OCI-LY1 (cell line): ENCODE measurements at regions not wholly inside any gene's neighbourhood (a gene's known extent, or its start where the extent isn't known, plus 50 kb on each side); places are given as distances from the start of the nearest gene placed in this dataset.

Experiments used
- H2AFZ ChIP-seq: fragments of 200-600 bp; sonication (generic), shearing (Covaris generic); 2 replicates; pipeline ENCODE4 v1.6.0; 2014; ENCODE audit warnings: antibody characterized with exemption, mild to moderate bottlenecking, low read length
- H3F3A ChIP-seq: fragments of 200-600 bp; sonication (generic), shearing (Covaris generic); 2 replicates; pipeline ENCODE4 v1.6.0; 2014; ENCODE audit warnings: mild to moderate bottlenecking, antibody characterized with exemption, low read length, moderate library complexity; ENCODE audit not compliant: insufficient read depth
- H3K27ac ChIP-seq: fragments of 200-600 bp; sonication (generic); 2 replicates; pipeline ENCODE4 v1.5.1; 2014; ENCODE audit warnings: low read length, mixed run types, mild to moderate bottlenecking, low read depth; ENCODE audit not compliant: poor library complexity, severe bottlenecking
- H3K27me3 ChIP-seq: fragments of 200-600 bp; sonication (generic); 2 replicates; pipeline ENCODE4 v1.6.0; 2014; ENCODE audit warnings: antibody characterized with exemption, mild to moderate bottlenecking, low read length, moderate library complexity; ENCODE audit not compliant: insufficient read depth
- H3K36me3 ChIP-seq: fragments of 200-600 bp; sonication (generic); 2 replicates; pipeline ENCODE4 v1.6.1; 2014; ENCODE audit warnings: mild to moderate bottlenecking, antibody characterized with exemption, low read length, moderate library complexity, mixed read lengths; ENCODE audit not compliant: insufficient read depth
- H3K4me1 ChIP-seq: fragments of 200-600 bp; sonication (generic); 2 replicates; pipeline ENCODE4 v1.5.1; 2014; ENCODE audit warnings: mild to moderate bottlenecking, low read length, moderate library complexity; ENCODE audit not compliant: insufficient read depth, severe bottlenecking
- H3K4me2 ChIP-seq: fragments of 200-600 bp; sonication (generic), shearing (Covaris generic); 2 replicates; pipeline ENCODE4 v1.6.1; 2014; ENCODE audit warnings: low read length
- H3K4me3 ChIP-seq: fragments of 200-600 bp; sonication (generic); 2 replicates; pipeline ENCODE4 v1.5.1; 2014; ENCODE audit warnings: low read length, low read depth, mild to moderate bottlenecking, mixed read lengths; ENCODE audit not compliant: poor library complexity, severe bottlenecking
- H3K79me2 ChIP-seq: fragments of 200-600 bp; shearing (Covaris generic); 2 replicates; pipeline ENCODE4 v1.6.1; 2016; ENCODE audit warnings: mixed run types, low read length, mixed read lengths; ENCODE audit not compliant: insufficient read depth
- H3K9ac ChIP-seq: fragments of 200-600 bp; sonication (generic), shearing (Covaris generic); 2 replicates; pipeline ENCODE4 v1.6.1; 2014; ENCODE audit warnings: mild to moderate bottlenecking, low read length, mixed read lengths
- H3K9me2 ChIP-seq: fragments of 200-600 bp; sonication (generic), shearing (Covaris generic); 2 replicates; pipeline ENCODE4 v1.6.1; 2014; ENCODE audit warnings: low read depth, mild to moderate bottlenecking, low read length, mixed read lengths
- H3K9me3 ChIP-seq: fragments of 200-600 bp; shearing (Covaris generic); 2 replicates; pipeline ENCODE4 v1.6.1; 2014; ENCODE audit warnings: low read length, mixed read lengths
- H4K20me1 ChIP-seq: fragments of 200-600 bp; sonication (generic), shearing (Covaris generic); 2 replicates; pipeline ENCODE4 v1.6.0; 2016; ENCODE audit warnings: mild to moderate bottlenecking, low read length; ENCODE audit not compliant: insufficient read depth
- EZH2 ChIP-seq: fragments of 200-600 bp; sonication (generic), shearing (Covaris generic); IDR thresholded peaks from 2 replicates; pipeline ENCODE4 v1.8.0; 2017; ENCODE audit warnings: borderline replicate concordance, mixed run types, mild to moderate bottlenecking, antibody characterized with exemption, low read length, moderate library complexity, mixed read lengths
- TF ChIP-seq, protein P1 (sequence below): fragments of 200-600 bp; sonication (generic), shearing (Covaris generic); IDR thresholded peaks from 2 replicates; pipeline ENCODE4 v1.5.1; 2017; ENCODE audit warnings: mild to moderate bottlenecking, antibody characterized with exemption, low read length, moderate library complexity, mixed read lengths

DNA sequence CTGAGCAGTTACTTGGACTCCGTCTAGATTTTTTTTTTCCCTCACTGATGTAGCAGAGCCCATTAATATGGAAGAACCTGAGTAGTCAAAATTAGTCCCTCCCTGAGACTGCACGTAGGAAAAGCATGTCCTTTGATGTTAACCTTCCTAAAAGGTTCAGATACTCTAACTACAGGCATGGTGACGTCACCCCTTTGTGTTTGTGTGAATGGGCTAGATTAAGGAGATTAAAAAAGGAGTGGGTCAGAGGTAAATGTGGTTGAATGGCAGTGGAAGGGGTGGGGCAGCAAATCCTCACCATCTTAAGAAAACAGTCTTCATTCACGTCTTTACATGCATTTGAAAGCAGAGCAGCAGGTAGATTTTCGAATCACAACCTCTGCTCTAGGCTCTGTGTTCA is 521.1 kb downstream of the TFAP2B start:
- Histone ChIP-seq H3K36me3 (no peaks in the 10 kb centered on the region), H3K4me3 (no peak overlapping the region)

DNA sequence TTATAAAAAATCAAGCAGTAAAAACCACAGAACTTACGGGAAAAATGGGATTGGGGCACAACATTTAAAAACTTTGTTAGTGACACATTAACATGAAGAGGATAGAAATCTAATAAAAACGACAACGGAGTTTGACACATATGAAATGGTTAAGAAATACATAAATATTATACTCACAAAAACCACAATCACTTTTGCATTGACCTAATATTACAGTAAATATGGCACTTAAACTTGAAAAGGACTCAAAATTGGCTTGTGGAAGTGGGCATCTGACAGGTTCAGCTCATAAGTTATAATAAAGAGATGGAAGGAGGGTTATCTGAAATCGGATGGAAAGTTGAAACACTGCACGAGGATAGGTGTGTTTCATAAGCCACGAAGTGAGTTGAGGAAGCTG is 523.7 kb downstream of the TFAP2B start:
- H4K20me1 ChIP-seq, result no peaks in the 10 kb centered on the region
- no peaks in the 10 kb centered on the region for H3K27me3 ChIP-seq
- no peaks in the 10 kb centered on the region for H3K9me3 ChIP-seq
- no peaks in the 10 kb centered on the region for H3K36me3 ChIP-seq
- TF ChIP-seq EZH2, result no peak
- TF ChIP-seq, protein P1, sequence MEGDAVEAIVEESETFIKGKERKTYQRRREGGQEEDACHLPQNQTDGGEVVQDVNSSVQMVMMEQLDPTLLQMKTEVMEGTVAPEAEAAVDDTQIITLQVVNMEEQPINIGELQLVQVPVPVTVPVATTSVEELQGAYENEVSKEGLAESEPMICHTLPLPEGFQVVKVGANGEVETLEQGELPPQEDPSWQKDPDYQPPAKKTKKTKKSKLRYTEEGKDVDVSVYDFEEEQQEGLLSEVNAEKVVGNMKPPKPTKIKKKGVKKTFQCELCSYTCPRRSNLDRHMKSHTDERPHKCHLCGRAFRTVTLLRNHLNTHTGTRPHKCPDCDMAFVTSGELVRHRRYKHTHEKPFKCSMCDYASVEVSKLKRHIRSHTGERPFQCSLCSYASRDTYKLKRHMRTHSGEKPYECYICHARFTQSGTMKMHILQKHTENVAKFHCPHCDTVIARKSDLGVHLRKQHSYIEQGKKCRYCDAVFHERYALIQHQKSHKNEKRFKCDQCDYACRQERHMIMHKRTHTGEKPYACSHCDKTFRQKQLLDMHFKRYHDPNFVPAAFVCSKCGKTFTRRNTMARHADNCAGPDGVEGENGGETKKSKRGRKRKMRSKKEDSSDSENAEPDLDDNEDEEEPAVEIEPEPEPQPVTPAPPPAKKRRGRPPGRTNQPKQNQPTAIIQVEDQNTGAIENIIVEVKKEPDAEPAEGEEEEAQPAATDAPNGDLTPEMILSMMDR, result no peak
- no peaks in the 10 kb centered on the region for H3K9me2 ChIP-seq
- H3K9ac ChIP-seq, result no peak overlapping the region
- H3K4me3 ChIP-seq, result no peak overlapping the region
- no peaks in the 10 kb centered on the region for H3F3A ChIP-seq
- H3K4me2 ChIP-seq, result no peak overlapping the region
- H3K27ac ChIP-seq, result no peak overlapping the region
- H3K79me2 ChIP-seq, result no peaks in the 10 kb centered on the region
- no peaks in the 10 kb centered on the region for H3K4me1 ChIP-seq
- H2AFZ ChIP-seq, result no peak overlapping the region

More for the DNA sequence above, 521.1 kb downstream of the TFAP2B start:
- H3F3A ChIP-seq, result no peaks in the 10 kb centered on the region
- no peak overlapping the region for H3K27ac ChIP-seq
- H3K79me2 ChIP-seq, result no peaks in the 10 kb centered on the region
- H3K9me3 ChIP-seq, result no peaks in the 10 kb centered on the region
- H2AFZ ChIP-seq, result no peak overlapping the region
- no peaks in the 10 kb centered on the region for H3K9me2 ChIP-seq
- H3K4me2 ChIP-seq, result no peak overlapping the region
- H4K20me1 ChIP-seq, result no peaks in the 10 kb centered on the region
- H3K4me1 ChIP-seq, result no peaks in the 10 kb centered on the region
- no peak overlapping the region for H3K9ac ChIP-seq
- H3K27me3 ChIP-seq, result no peaks in the 10 kb centered on the region
- TF ChIP-seq, protein P1, result no peak
- no peak for TF ChIP-seq EZH2

DNA sequence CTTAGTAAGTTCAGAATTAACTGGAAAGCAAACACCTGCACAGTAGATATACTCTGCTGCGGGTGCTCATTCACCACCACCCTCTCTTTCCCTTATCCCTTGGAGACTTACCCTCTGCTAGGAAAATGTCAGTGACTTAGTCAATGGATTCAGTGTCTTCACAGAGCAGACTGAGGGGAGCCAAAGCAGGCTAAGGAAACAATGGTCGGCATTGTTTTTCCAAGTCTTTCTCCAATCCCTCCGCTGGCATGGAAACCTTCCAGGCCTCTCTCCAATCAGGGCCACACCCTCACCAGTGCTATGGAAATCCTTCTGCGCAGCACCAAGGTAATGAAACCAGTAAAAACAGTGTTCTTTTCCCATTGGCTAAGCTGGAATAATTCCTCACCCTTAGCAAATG is 531.2 kb downstream of the TFAP2B start:
- no peak overlapping the region for H3K4me3 ChIP-seq
- no peaks in the 10 kb centered on the region for H3K36me3 ChIP-seq
- no peaks in the 10 kb centered on the region for H4K20me1 ChIP-seq
- H3K9me3 ChIP-seq, result no peaks in the 10 kb centered on the region
- H3K4me2 ChIP-seq, result no peak overlapping the region
- no peaks in the 10 kb centered on the region for H3K9me2 ChIP-seq
- no peak overlapping the region for H3K27ac ChIP-seq
- no peaks in the 10 kb centered on the region for H3K79me2 ChIP-seq
- no peaks in the 10 kb centered on the region for H3F3A ChIP-seq
- TF ChIP-seq, protein P1, result no peak
- TF ChIP-seq EZH2, result no peak
- H3K27me3 ChIP-seq, result no peaks in the 10 kb centered on the region
- H3K4me1 ChIP-seq, result no peaks in the 10 kb centered on the region
- H2AFZ ChIP-seq, result no peak overlapping the region
- no peak overlapping the region for H3K9ac ChIP-seq
